HEK293T (cell line): ENCODE measurements at regions not wholly inside any gene's neighbourhood (a gene's known extent, or its start where the extent isn't known, plus 50 kb on each side); places are given as distances from the start of the nearest gene placed in this dataset.

Experiments
- CTCF ChIA-PET: fragments of 350-600 bp; formaldehyde crosslinking; extraction: SDS; loops from one replicate; lab custom pipeline; 2021; ENCODE audit warnings: antibody characterized with exemption, inconsistent platforms; lab: Yijun Ruan, JAX
- POLR2A ChIA-PET: fragments of 350-600 bp; formaldehyde crosslinking; extraction: SDS; loops from one replicate; lab custom pipeline; 2020; ENCODE audit warnings: antibody characterized with exemption, inconsistent platforms; lab: Yijun Ruan, JAX
- DNase-seq: peaks from one replicate; pipeline ENCODE4 v3.0.0; 2012; ENCODE audit warnings: mixed read lengths; ENCODE audit errors: extremely low spot score
- ARNT ChIP-seq: fragments of 450-650 bp; IDR thresholded peaks from 2 replicates; pipeline ENCODE4 v1.6.1; 2017; ENCODE audit warnings: mild to moderate bottlenecking
- BHLHE40 ChIP-seq: fragments of 450-650 bp; IDR thresholded peaks from 2 replicates; pipeline ENCODE4 v1.6.1; 2016; ENCODE audit warnings: mild to moderate bottlenecking, moderate library complexity, borderline replicate concordance
- CTBP1 ChIP-seq: fragments of 450-650 bp; IDR thresholded peaks from 2 replicates; pipeline ENCODE4 v1.6.1; 2016; ENCODE audit warnings: borderline replicate concordance
- ELF4 ChIP-seq: fragments of 450-650 bp; IDR thresholded peaks from 2 replicates; pipeline ENCODE4 v1.6.1; 2017; ENCODE audit warnings: antibody characterized with exemption
- FOXA1 ChIP-seq: fragments of 450-650 bp; IDR thresholded peaks from 2 replicates; pipeline ENCODE4 v1.6.1; 2016; ENCODE audit warnings: mild to moderate bottlenecking
- FOXK2 ChIP-seq: fragments of 450-650 bp; IDR thresholded peaks from 2 replicates; pipeline ENCODE4 v1.6.1; 2016; ENCODE audit warnings: mild to moderate bottlenecking
- FOXM1 ChIP-seq: fragments of 450-650 bp; IDR thresholded peaks from 2 replicates; pipeline ENCODE4 v1.6.1; 2017; ENCODE audit warnings: mild to moderate bottlenecking, borderline replicate concordance
- HDGF ChIP-seq: fragments of 450-650 bp; IDR thresholded peaks from 2 replicates; pipeline ENCODE4 v1.6.1; 2017; ENCODE audit warnings: antibody characterized with exemption, borderline replicate concordance
- L3MBTL2 ChIP-seq: fragments of 450-650 bp; conservative IDR thresholded peaks from 2 replicates; pipeline ENCODE4 v1.6.1; 2016; ENCODE audit warnings: mild to moderate bottlenecking
- LEF1 ChIP-seq: fragments of 450-650 bp; IDR thresholded peaks from 2 replicates; pipeline ENCODE4 v1.6.1; 2017; ENCODE audit warnings: mild to moderate bottlenecking, borderline replicate concordance
- NFRKB ChIP-seq: fragments of 450-650 bp; IDR thresholded peaks from 2 replicates; pipeline ENCODE4 v1.6.1; 2016; ENCODE audit warnings: mild to moderate bottlenecking, moderate library complexity
- SP1 ChIP-seq: fragments of 450-650 bp; IDR thresholded peaks from 2 replicates; pipeline ENCODE4 v1.6.1; 2017
- SUZ12 ChIP-seq: fragments of 450-650 bp; IDR thresholded peaks from 2 replicates; pipeline ENCODE4 v1.6.1; 2016; ENCODE audit warnings: mild to moderate bottlenecking
- TARDBP ChIP-seq: fragments of 450-650 bp; IDR thresholded peaks from 2 replicates; pipeline ENCODE4 v1.6.1; 2016
- ZNF384 ChIP-seq: fragments of 450-650 bp; IDR thresholded peaks from 2 replicates; pipeline ENCODE4 v1.6.1; 2016
- TF ChIP-seq, protein P1 (sequence below): fragments of 450-650 bp; IDR thresholded peaks from 2 replicates; pipeline ENCODE4 v1.6.1; 2016

DNA sequence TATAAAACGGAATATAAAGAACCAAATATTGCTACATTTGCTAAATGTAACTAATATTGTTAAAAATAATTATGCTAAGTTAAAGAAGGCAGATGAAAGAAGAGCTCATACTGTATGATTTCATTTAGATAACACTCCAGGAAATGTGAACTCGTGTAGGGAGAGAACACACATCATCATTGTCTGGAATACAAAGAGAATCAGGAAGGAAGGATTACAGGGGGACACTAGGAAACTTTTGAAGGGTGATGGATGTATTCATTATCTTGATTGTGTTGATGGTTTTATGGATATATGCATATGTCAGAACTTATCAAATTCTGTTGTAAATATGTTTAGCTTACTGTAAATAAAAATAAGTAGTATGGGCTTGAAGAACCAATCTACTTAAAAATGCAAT, 104.1 kb upstream of the TRIB2 start:
- ChIA-PET POLR2A (interaction anchor here (0.8 kb wide), 1 partner anchor 103 kb away, joined by 3 read pairs; no protein-coding TSS in a partner anchor), CTCF (no interaction called here)

DNA sequence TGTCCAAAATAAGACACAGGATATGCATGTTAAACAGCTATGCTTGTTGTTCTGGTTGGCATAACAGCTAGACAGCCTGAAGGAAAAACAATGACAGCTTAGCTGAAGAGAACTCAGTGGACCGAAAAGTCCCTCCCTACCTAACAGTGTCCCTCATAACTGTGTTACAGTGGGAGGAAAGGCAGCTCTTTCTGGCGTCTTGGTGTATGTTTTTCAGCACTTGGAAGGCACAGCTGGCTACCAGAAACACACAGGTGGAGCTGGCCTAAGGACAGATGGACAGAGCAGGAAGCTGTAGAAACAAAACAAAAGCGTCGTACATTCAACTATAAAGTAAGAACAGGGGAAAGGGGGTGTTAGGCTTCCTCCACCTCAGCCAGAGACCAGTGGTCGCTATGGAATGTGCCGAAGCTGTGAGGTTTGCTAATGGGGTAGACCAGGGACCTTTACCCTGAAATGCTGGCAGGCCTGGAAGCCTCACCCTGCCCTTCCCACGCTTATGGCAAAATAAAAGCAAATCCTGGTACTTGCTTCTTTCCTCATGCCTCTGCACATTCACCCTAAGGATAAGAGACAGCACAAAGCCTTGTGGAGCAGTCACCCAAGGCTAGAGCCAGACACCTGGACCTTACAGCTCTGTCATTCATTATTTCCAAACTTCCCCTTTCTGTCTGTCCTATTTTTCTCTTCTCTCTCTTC, 103.5 kb upstream of the TRIB2 start:
- TF ChIP-seq HDGF (no peak), LEF1 (no peak), BHLHE40 (no peak), SP1 (no peak), ARNT (no peak), L3MBTL2 (no peak), FOXM1 (no peak), FOXK2 (no peak)
- TF ChIP-seq, protein P1, sequence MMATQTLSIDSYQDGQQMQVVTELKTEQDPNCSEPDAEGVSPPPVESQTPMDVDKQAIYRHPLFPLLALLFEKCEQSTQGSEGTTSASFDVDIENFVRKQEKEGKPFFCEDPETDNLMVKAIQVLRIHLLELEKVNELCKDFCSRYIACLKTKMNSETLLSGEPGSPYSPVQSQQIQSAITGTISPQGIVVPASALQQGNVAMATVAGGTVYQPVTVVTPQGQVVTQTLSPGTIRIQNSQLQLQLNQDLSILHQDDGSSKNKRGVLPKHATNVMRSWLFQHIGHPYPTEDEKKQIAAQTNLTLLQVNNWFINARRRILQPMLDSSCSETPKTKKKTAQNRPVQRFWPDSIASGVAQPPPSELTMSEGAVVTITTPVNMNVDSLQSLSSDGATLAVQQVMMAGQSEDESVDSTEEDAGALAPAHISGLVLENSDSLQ: no peak
- DNase-seq: no peak
- POLR2A ChIA-PET: interaction anchor here (0.8 kb wide), 1 partner anchor 103 kb away, joined by 3 read pairs; no protein-coding TSS in a partner anchor
- CTCF ChIA-PET: no interaction called here

More for the DNA sequence above, 104.1 kb upstream of the TRIB2 start:
- TF ChIP-seq L3MBTL2 (no peak), LEF1 (no peak), HDGF (no peak), CTBP1 (no peak), FOXA1 (no peak), FOXK2 (no peak), ZNF384 (no peak), ELF4 (no peak), NFRKB (no peak), SP1 (no peak), SUZ12 (no peak)
- DNase-seq: no peak

DNA sequence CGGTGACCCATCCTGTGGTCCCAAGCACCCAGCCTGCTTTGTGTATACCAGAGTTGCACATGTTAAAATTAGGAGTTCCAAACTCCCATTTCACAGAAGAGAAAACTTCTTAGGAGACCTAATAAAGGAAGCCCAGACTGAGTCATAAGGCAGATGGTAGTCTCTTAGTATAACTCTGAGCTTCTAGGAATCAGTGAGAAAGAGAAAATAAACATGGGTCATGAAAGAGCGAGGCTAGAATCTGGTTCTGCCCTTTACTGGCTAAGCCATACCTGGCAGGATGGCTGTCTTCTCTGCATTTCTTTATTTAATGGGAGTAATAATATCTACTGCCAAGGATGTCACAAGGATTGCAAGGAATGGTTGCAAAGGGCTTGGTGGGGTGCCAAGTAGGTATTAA, 101.2 kb upstream of the TRIB2 start:
- DNase-seq: no peak
- ChIA-PET CTCF (no interaction called here), POLR2A (no interaction called here)
- TF ChIP-seq LEF1: no peak
- TF ChIP-seq NFRKB: no peak
- no peak for TF ChIP-seq TARDBP
- TF ChIP-seq HDGF: no peak
- no peak for TF ChIP-seq CTBP1
- TF ChIP-seq ARNT: no peak
- TF ChIP-seq BHLHE40: no peak
- no peak for TF ChIP-seq FOXK2
- no peak for TF ChIP-seq SUZ12
- TF ChIP-seq L3MBTL2: no peak
- no peak for TF ChIP-seq FOXM1
- TF ChIP-seq ZNF384: no peak

DNA sequence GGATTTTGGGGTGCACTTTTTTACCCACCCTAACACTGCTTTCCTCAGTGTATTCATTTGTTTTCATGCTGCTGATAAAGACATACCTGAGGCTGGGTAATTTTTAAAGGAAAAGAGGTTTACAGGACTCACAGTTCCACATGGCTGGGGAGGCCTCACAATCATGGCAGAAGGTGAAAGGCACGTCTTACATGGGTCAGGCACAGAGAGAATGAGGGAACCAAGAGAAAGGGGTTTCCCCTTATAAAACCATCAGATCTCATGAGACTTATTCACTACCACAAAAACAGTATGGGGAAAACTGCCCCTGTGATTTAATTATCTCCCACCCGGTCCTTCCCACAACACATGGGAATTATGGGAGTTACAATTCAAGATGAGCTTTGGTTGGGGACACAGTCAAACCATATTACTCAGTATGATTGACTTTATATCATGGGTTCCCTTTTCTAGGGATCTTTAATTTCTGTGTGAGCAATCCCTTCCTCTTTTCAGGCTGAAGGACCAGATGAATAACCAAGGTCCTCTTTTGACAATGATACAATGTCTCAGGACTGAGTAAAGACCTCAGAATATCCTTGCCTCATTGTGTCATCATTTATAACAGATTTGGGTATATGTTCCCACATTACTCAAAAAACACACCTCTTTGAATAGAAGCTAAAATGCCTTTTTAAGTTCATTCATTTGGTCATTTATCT, 100.1 kb upstream of the TRIB2 start:
- DNase-seq: no peak
- ChIA-PET CTCF (no interaction called here), POLR2A (no interaction called here)
- no peak for TF ChIP-seq NFRKB
- no peak for TF ChIP-seq SP1
- no peak for TF ChIP-seq ELF4
- TF ChIP-seq CTBP1: no peak
- TF ChIP-seq HDGF: no peak
- TF ChIP-seq, protein P1: no peak
- TF ChIP-seq FOXK2: no peak
- TF ChIP-seq LEF1: no peak
- TF ChIP-seq L3MBTL2: no peak
- TF ChIP-seq SUZ12: no peak
- TF ChIP-seq ZNF384: no peak
- TF ChIP-seq BHLHE40: no peak
- no peak for TF ChIP-seq FOXM1
- no peak for TF ChIP-seq TARDBP
- TF ChIP-seq FOXA1: no peak
- TF ChIP-seq ARNT: no peak

DNA sequence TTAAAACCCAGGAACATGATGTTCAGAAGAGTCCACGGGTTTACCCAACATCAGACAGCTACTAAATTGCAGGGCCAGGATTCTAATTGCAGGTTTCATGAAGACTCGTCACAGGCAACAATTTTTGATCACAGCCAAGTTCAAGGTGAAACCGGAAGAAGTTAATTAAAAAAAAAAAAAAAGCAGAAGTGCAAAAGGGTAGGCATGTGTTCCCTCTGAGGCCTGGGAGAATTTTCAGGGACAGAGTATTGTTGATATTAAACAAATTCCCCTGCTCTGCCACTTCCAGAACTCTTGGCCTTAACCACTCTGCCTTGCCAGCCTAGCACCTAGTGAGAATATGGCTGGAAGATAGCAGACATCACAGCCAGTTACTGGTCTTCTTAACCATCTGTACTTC, 99.4 kb upstream of the TRIB2 start:
- no peak for TF ChIP-seq ELF4
- TF ChIP-seq ARNT: no peak
- no peak for TF ChIP-seq L3MBTL2
- no peak for TF ChIP-seq CTBP1
- ChIA-PET CTCF (no interaction called here), POLR2A (no interaction called here)
- DNase-seq: no peak

DNA sequence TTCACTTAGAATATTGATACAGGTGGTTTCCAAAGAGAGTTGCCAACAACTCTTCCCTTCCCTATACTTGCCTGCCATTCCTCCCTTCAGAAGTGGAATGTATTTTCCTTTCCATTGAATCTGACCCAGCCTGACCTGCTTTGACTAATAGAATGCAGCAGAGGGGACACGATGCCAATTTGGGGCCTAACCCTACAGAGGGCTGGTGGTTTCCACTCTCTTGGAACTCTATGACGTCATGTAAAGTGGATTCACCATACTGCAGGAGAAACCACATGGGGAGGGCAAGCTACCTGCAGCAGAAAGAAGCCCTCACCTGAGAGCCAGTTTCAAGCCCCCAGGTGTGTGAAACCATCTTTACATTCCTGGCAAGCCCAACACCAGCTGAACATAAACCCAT, 98.9 kb upstream of the TRIB2 start:
- TF ChIP-seq, protein P1: no peak
- TF ChIP-seq SP1 (no peak), FOXK2 (no peak), LEF1 (no peak), ARNT (no peak), BHLHE40 (no peak), SUZ12 (no peak), FOXM1 (no peak), CTBP1 (no peak), NFRKB (no peak), ZNF384 (no peak)
- DNase-seq: no peak
- ChIA-PET CTCF (interaction anchor here (0.7 kb wide), 1 partner anchor 693 kb away, joined by 3 read pairs; no protein-coding TSS in a partner anchor), POLR2A (no interaction called here)
